ENCODE measurements at regions not wholly inside any gene's neighbourhood (a gene's known extent, or its start where the extent isn't known, plus 50 kb on each side); places are given as distances from the start of the nearest gene placed in this dataset.
"Not testable (repeated sequence)": the region's sequence is repeated elsewhere in the genome, so short reads cannot be mapped to it uniquely, and the experiment has no call there.

DNA sequence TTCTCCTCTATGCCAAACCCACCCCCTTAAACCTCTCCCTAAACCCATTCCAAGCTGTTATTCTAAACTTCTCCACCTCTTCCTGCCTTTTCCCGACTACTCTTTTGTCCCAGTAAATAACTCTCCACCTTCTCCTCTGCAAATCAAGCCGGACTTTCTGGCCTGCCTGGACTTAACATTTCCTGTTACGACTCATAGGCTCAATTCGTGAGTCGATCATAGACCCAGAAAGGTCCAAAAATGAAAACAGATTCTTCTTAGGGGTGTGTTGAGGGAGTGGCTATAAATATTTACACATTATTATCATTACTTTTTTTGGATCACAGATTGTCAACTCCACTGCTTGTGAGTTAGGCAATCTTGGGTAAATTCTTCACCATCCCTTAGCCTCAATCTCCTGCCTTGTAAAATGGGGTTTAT, 59.0 kb upstream of the HABP2 start:
- DNase-seq (ENCODE audit: low read depth), result no peak

DNA sequence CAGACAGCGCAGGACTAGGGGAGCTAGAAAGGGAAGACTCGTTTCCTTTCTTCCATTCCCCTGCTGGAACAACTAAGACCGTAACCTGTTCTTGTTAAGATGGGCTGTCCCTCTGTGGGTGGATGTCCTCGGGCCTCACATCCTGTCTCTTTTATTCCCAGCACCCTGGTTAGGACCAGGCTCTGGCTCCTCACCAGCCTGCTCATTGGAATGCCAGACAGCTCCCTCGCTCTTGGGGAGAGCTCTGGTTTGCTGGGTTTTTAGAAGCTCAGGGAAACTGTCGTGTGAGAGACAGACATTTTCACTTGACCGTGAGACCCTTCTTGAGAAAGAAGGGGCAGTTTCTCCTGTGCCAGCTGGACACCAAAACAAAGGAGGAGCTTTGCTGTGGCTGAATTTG, 58.1 kb upstream of the HABP2 start:
- DNase-seq (ENCODE audit: low read depth), result no peak

DNA sequence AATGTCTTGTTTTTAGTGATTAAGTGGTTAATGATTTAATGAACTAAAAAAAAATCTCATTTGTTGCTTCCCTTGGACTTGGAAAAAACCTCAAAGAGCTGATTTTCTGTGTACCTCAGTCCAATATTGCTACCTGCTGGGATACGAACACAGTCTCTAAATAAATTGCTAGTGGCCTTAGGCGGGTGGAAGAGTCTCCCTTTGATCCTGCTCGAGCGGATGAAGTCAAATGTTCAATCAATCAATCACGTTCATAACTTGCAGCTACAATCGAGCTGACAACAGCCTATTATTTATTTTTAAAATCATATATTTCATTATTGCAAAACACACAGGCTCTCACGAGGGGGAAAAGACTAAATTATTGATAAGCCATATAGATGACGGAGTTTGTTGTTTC, 57.3 kb upstream of the HABP2 start:
- no peak for DNase-seq (ENCODE audit: low read depth)

DNA sequence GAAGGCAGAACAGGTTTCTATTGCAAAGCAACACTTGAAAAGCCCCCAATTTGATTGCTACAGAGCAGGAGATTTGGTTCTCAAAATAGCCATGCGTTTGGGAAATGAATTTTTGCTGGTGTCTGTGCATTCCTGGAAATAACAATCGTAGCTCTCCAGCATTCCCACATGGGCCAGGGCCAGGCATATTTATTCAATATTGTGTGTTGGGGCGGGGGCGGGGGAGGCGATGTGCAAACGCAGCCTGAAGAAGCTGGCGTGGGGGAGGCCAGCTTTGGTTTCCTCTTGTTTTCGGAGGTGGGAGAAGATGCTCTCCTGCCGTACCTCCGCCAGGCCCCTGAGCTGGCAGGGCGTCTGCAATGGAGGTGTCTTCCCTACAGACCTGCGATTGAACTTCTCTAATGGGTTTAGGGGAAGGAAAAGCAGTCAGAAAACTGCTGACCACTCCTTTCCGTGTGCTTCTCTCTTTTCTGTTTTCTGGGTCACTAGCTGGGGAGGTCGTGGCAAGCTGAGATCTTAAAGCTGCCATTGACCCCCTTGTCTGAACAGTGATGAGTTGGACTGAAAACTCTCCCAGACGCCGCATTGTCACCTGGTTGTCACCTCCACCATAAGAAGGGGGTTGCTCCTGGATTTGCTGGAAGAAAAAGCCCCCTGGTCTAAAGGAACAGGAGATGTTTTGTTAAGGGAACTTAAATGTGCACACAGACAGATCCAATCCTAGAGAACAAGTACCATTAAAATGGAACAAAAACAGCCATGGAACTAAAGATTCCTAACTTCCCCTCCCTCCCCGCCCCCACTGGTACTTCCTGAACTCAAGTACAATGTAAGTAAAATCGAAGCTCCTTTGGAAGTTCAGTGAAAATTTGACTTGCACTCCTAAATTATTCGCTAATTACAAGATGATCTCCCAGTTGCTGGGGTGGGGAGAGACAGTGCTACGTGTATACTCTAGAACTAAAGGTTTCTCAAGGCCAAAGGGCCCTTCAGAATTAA, 56.4 kb upstream of the HABP2 start:
- DNase-seq (ENCODE audit: low read depth), result no peak

DNA sequence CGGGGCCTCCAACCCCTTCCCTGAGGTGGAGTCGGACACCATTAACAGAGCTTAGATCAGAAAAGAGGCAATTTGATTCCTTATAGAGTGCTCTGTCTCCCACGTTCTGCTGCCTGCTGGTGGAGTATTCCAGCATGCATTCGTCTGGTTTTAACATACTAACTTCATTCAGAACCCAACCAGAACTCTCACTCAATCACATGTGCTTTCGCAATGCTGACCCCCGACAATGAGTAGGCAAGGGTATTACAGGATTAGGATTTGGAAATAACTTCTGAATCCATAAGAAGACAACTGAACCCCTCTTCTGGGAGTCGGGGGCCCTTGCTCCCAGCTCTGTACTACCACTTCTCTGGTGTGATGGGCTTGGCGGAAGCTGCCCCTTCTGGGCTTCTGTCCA, 55.7 kb upstream of the HABP2 start:
- no peak for DNase-seq (ENCODE audit: low read depth)

DNA sequence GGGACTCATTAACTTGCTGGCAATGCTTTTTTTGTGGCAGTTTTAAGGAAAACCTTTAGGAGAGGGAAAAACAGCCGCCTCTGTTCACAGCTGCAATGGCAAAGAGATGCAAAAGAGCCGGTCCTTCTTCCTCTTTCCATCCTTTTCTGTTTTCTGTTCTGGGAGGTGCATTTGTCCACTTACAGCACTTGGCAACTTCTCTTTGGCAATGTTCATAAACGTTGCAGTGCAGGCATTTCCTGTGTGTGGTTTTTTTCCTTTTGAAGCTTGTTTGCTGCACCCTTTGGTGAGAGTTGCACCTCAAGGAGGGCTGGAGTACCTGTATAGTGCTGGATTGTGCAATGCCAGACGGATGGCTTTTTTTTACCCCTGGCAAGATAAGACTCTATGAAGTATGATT, 53.9 kb upstream of the HABP2 start:
- DNase-seq (ENCODE audit: low read depth), result no peak

DNA sequence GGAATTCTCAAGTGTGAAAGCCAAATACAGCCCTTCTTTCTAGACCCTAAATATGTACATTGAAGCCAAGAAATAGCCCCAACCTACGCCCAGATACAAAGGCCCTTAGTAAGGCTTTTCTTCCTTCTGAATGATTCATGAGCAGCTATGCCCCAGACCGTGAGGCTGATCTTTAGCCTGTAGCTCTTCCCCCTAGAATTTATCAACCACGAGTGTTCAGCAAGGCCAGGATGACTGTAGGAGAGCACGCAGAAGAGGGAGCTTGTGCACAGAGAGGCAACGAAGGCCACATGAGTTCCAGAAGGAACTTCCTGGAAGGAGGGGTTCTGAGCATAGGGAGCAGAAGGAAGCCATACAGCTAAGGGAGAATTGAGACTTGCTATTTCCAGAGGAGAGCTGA, 53.0 kb upstream of the HABP2 start:
- no peak for DNase-seq (ENCODE audit: low read depth)

DNA sequence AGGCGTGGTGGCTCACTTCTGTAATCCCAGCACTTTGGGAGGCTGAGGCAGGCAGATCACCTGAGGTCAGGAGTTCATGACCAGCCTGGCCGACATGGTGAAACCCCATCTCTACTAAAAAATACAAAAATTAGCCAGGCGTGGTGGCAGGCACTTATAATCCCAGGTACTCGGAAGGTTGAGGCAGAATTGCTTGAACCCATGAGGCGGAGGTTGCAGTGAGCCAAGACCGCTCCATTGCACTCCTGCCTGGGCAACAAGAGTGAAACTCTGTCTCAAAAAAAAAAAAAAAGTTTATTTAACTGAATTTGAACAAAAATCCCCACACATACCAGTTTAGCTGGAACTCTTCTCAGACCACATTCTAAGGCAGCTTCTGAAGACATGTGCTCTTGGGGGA, 51.8 kb upstream of the HABP2 start:
- not testable (repeated sequence) for DNase-seq (ENCODE audit: low read depth)
